ENCODE measurements at regions not wholly inside any gene's neighbourhood (a gene's known extent, or its start where the extent isn't known, plus 50 kb on each side); places are given as distances from the start of the nearest gene placed in this dataset.

- TF ChIP-seq ZBTB33 (IDR thresholded peaks at IDR 0.05) (no peak), FOXA2 (IDR thresholded peaks at IDR 0.05) (no peak), MAX (IDR thresholded peaks at IDR 0.05) (no peak), ATF3 (IDR thresholded peaks at IDR 0.05) (no peak), FOXA1 (IDR thresholded peaks at IDR 0.05) (no peak), EGR1 (IDR thresholded peaks at IDR 0.05; ENCODE audit: low read depth in 2 of 2) (no peak), RXRA (IDR thresholded peaks at IDR 0.05) (no peak), TAF1 (conservative IDR thresholded peaks at IDR 0.05) (no peak), YY1 (IDR thresholded peaks at IDR 0.05) (no peak)
Observed at GRCh38 chr10:29929006-29929405, 130.4 kb downstream of the JCAD start (continued).

- Histone ChIP-seq H3K27me3 (ENCODE audit: control insufficient read depth in 4 of 4, insufficient read depth in 4 of 4, low read length in 3 of 4) (no peaks in the 10 kb centered on the region), H3K9ac (ENCODE audit: low read depth in 1 of 2, low read length in 2 of 2) (no peak overlapping the region), H3K27ac (ENCODE audit: low read depth in 1 of 2, low read length in 2 of 2) (no peak overlapping the region), H3K9me3 (ENCODE audit: control insufficient read depth in 4 of 4, low read length in 3 of 4) (no peaks in the 10 kb centered on the region), H3K36me3 (ENCODE audit: control insufficient read depth in 4 of 4, insufficient read depth in 3 of 4, low read depth in 1 of 4, low read length in 3 of 4) (no peaks in the 10 kb centered on the region), H3K4me3 (ENCODE audit: low read depth in 1 of 3, low read length in 3 of 3) (no peak overlapping the region), H3K4me1 (ENCODE audit: control insufficient read depth in 4 of 4, insufficient read depth in 4 of 4, low read length in 3 of 4) (peaks cover 0 to 11% (median 3%) of the 10 kb centered on the region in 4 donors)
- TF ChIP-seq RAD21 (IDR thresholded peaks at IDR 0.05) (peak; percentile 91 to 97), CTCF (IDR thresholded peaks at IDR 0.05; ENCODE audit: low read depth, low read length, missing input control) (peak; percentile 75), HNF4A (conservative IDR thresholded peaks at IDR 0.05) (peak; percentile 46 to 48), HNF4G (IDR thresholded peaks at IDR 0.05) (no peak), EGR1 (IDR thresholded peaks at IDR 0.05; ENCODE audit: low read depth in 2 of 2) (no peak), RXRA (IDR thresholded peaks at IDR 0.05) (peak; percentile 29 to 32), MAX (IDR thresholded peaks at IDR 0.05) (peak; percentile 63)
- no peak for DNase-seq (ENCODE audit: low spot score)
- 53% methylated on average over 6 of the region's 6 CpGs for WGBS
Observed at GRCh38 chr10:29926693-29927048, 132.7 kb downstream of the JCAD start.

GRCh38 chr10:29925771-29926692 lies 133.4 kb downstream of the JCAD start:
- H3K4me1 ChIP-seq (ENCODE audit: control insufficient read depth in 4 of 4, insufficient read depth in 4 of 4, low read length in 3 of 4), result peaks cover 0 to 11% (median 3%) of the 10 kb centered on the region in 4 donors
- H3K27me3 ChIP-seq (ENCODE audit: control insufficient read depth in 4 of 4, insufficient read depth in 4 of 4, low read length in 3 of 4), result no peaks in the 10 kb centered on the region
- 68% methylated on average over 12 of the region's 12 CpGs for WGBS
- no peaks in the 10 kb centered on the region for H3K36me3 ChIP-seq (ENCODE audit: control insufficient read depth in 4 of 4, insufficient read depth in 3 of 4, low read depth in 1 of 4, low read length in 3 of 4)
- H3K9me3 ChIP-seq (ENCODE audit: control insufficient read depth in 4 of 4, low read length in 3 of 4), result no peaks in the 10 kb centered on the region
- no peak overlapping the region for H3K27ac ChIP-seq (ENCODE audit: low read depth in 1 of 2, low read length in 2 of 2)
- no peak for DNase-seq (ENCODE audit: low spot score)
- H3K9ac ChIP-seq (ENCODE audit: low read depth in 1 of 2, low read length in 2 of 2), result no peak overlapping the region
- no peak overlapping the region for H3K4me3 ChIP-seq (ENCODE audit: low read depth in 1 of 3, low read length in 3 of 3)
- TF ChIP-seq EGR1 (IDR thresholded peaks at IDR 0.05; ENCODE audit: low read depth in 2 of 2) (no peak), FOXA2 (IDR thresholded peaks at IDR 0.05) (no peak), SP1 (IDR thresholded peaks at IDR 0.05) (no peak), RAD21 (IDR thresholded peaks at IDR 0.05) (no peak), JUND (IDR thresholded peaks at IDR 0.05) (no peak), HNF4A (conservative IDR thresholded peaks at IDR 0.05) (no peak), NR2F2 (IDR thresholded peaks at IDR 0.05) (no peak), REST (IDR thresholded peaks at IDR 0.05) (no peak), ZBTB33 (IDR thresholded peaks at IDR 0.05) (no peak), ATF3 (IDR thresholded peaks at IDR 0.05) (no peak), TAF1 (conservative IDR thresholded peaks at IDR 0.05) (no peak), FOXA1 (IDR thresholded peaks at IDR 0.05) (no peak), RXRA (IDR thresholded peaks at IDR 0.05) (no peak), MAX (IDR thresholded peaks at IDR 0.05) (no peak)
